ENCODE measurements at regions not wholly inside any gene's neighbourhood (a gene's known extent, or its start where the extent isn't known, plus 50 kb on each side); places are given as distances from the start of the nearest gene placed in this dataset.

- H3K36me3 ChIP-seq (ENCODE audit: control insufficient read depth, insufficient read depth, low read length): no peaks in the 10 kb centered on the region
- no peaks in the 10 kb centered on the region for H3K27me3 ChIP-seq (ENCODE audit: control insufficient read depth, insufficient read depth, low read length, poor library complexity, severe bottlenecking)
- 90% methylated on average over 1 of the region's 1 CpG; no CpG with 5 or more reads in 1 of the 2 experiments for WGBS, 2 experiments (ENCODE audit: insufficient coverage in 1 of 2, insufficient read length in 1 of 2)
- H3K9me3 Mint-ChIP-seq: peaks cover 4% of the 10 kb centered on the region
- H3K4me3 Mint-ChIP-seq: no peak overlapping the region
- no peak overlapping the region for H3K9ac ChIP-seq (ENCODE audit: extremely low read depth, low read length, poor library complexity, severe bottlenecking)
- H3K27me3 Mint-ChIP-seq (ENCODE audit: insufficient read depth): no peaks in the 10 kb centered on the region
- H3K36me3 Mint-ChIP-seq (ENCODE audit: low read depth): no peaks in the 10 kb centered on the region
- no peaks in the 10 kb centered on the region for H3K4me1 ChIP-seq (ENCODE audit: control insufficient read depth, insufficient read depth, low read length)
- H3K27ac Mint-ChIP-seq: no peak overlapping the region
- H3K4me1 Mint-ChIP-seq: no peaks in the 10 kb centered on the region
- H3K27ac ChIP-seq (ENCODE audit: low read depth, low read length): no peak overlapping the region
- H3K4me3 ChIP-seq (ENCODE audit: low read length): no peak overlapping the region
- no peak for DNase-seq
- no peaks in the 10 kb centered on the region for H3K9me3 ChIP-seq (ENCODE audit: control insufficient read depth, low read length)
- TF ChIP-seq CTCF (conservative IDR thresholded peaks at IDR 0.05): no peak
These were observed 716.6 kb downstream of the BCL11B start for GRCh38 chr14:98555440-98555839.

- no peak overlapping the region for H3K27ac ChIP-seq (ENCODE audit: low read depth, low read length)
- WGBS, 2 experiments (ENCODE audit: insufficient coverage in 1 of 2, insufficient read length in 1 of 2): 74 to 87% methylated on average over 2 to 5 of the region's 5 CpGs
- no peak overlapping the region for H3K4me3 ChIP-seq (ENCODE audit: low read length)
- H3K27ac Mint-ChIP-seq: no peak overlapping the region
- DNase-seq: no peak
- no peaks in the 10 kb centered on the region for H3K4me1 Mint-ChIP-seq
- no peaks in the 10 kb centered on the region for H3K27me3 Mint-ChIP-seq (ENCODE audit: insufficient read depth)
- no peaks in the 10 kb centered on the region for H3K9me3 ChIP-seq (ENCODE audit: control insufficient read depth, low read length)
- H3K4me3 Mint-ChIP-seq: no peak overlapping the region
- H3K9me3 Mint-ChIP-seq: peaks cover 2% of the 10 kb centered on the region
- no peak overlapping the region for H3K9ac ChIP-seq (ENCODE audit: extremely low read depth, low read length, poor library complexity, severe bottlenecking)
- no peaks in the 10 kb centered on the region for H3K36me3 ChIP-seq (ENCODE audit: control insufficient read depth, insufficient read depth, low read length)
- TF ChIP-seq CTCF (conservative IDR thresholded peaks at IDR 0.05): no peak
- no peaks in the 10 kb centered on the region for H3K4me1 ChIP-seq (ENCODE audit: control insufficient read depth, insufficient read depth, low read length)
- H3K36me3 Mint-ChIP-seq (ENCODE audit: low read depth): no peaks in the 10 kb centered on the region
- no peaks in the 10 kb centered on the region for H3K27me3 ChIP-seq (ENCODE audit: control insufficient read depth, insufficient read depth, low read length, poor library complexity, severe bottlenecking)
These were observed 708.0 kb downstream of the BCL11B start for GRCh38 chr14:98564006-98564405.

GRCh38 chr14:98564541-98564940, 707.5 kb downstream of the BCL11B start:
- no peaks in the 10 kb centered on the region for H3K36me3 Mint-ChIP-seq (ENCODE audit: low read depth)
- peaks cover 6% of the 10 kb centered on the region for H3K9me3 Mint-ChIP-seq
- no peak overlapping the region for H3K9ac ChIP-seq (ENCODE audit: extremely low read depth, low read length, poor library complexity, severe bottlenecking)
- no peak overlapping the region for H3K27ac Mint-ChIP-seq
- no peaks in the 10 kb centered on the region for H3K36me3 ChIP-seq (ENCODE audit: control insufficient read depth, insufficient read depth, low read length)
- H3K27me3 Mint-ChIP-seq (ENCODE audit: insufficient read depth): no peaks in the 10 kb centered on the region
- no peak overlapping the region for H3K27ac ChIP-seq (ENCODE audit: low read depth, low read length)
- H3K27me3 ChIP-seq (ENCODE audit: control insufficient read depth, insufficient read depth, low read length, poor library complexity, severe bottlenecking): no peaks in the 10 kb centered on the region
- H3K4me3 Mint-ChIP-seq: no peak overlapping the region
- DNase-seq: no peak
- H3K9me3 ChIP-seq (ENCODE audit: control insufficient read depth, low read length): no peaks in the 10 kb centered on the region
- no peak for TF ChIP-seq CTCF (conservative IDR thresholded peaks at IDR 0.05)
- H3K4me1 Mint-ChIP-seq: no peaks in the 10 kb centered on the region
- no peak overlapping the region for H3K4me3 ChIP-seq (ENCODE audit: low read length)
- no peaks in the 10 kb centered on the region for H3K4me1 ChIP-seq (ENCODE audit: control insufficient read depth, insufficient read depth, low read length)

Data from endodermal cell (in vitro differentiated cells).